ENCODE measurements at regions not wholly inside any gene's neighbourhood (a gene's known extent, or its start where the extent isn't known, plus 50 kb on each side); places are given as distances from the start of the nearest gene placed in this dataset.

GRCh38 chr17:68737761-68738443 lies 136.7 kb upstream of the FAM20A start:
- peaks cover 0 to 6% of the 10 kb centered on the region in 2 donors for H3K9me3 ChIP-seq
- no peak overlapping the region for H3K27ac ChIP-seq
- WGBS, 2 donors (ENCODE audit: low coverage in 1 of 2): 60 to 62% methylated on average over 5 to 6 of the region's 6 CpGs
- H3K27me3 ChIP-seq: no peaks in the 10 kb centered on the region
- intact Hi-C loops (cut with DNase I; ENCODE audit: low total_unique reads): no loop called here
- no peaks in the 10 kb centered on the region for H3K36me3 ChIP-seq
- H3K4me1 ChIP-seq: no peaks in the 10 kb centered on the region
- no peak for DNase-seq
- H3K4me3 ChIP-seq: no peak overlapping the region
- in situ Hi-C loops (cut with MboI; ENCODE audit: low pct_ligation_motif_present in 1 of 4, low pct_unique_long_range_greater_than_20kb in 1 of 4, low sequenced_read_pairs in 3 of 4): no loop called here
- TF ChIP-seq CTCF (IDR thresholded peaks at IDR 0.05): no peak
- no peak for TF ChIP-seq EP300 (IDR thresholded peaks at IDR 0.05; ENCODE audit: low read depth)
- TF ChIP-seq POLR2AphosphoS5 (IDR thresholded peaks at IDR 0.05): no peak
- TF ChIP-seq POLR2A (IDR thresholded peaks at IDR 0.05): no peak

- no peak for DNase-seq
- H3K27ac ChIP-seq: no peak overlapping the region
- intact Hi-C loops (cut with DNase I; ENCODE audit: low total_unique reads) (no loop called here), in situ Hi-C loops (cut with MboI; ENCODE audit: low pct_ligation_motif_present in 1 of 4, low pct_unique_long_range_greater_than_20kb in 1 of 4, low sequenced_read_pairs in 3 of 4) (no loop called here)
- TF ChIP-seq POLR2A (IDR thresholded peaks at IDR 0.05) (no peak), CTCF (IDR thresholded peaks at IDR 0.05) (no peak), EP300 (IDR thresholded peaks at IDR 0.05; ENCODE audit: low read depth) (no peak), POLR2AphosphoS5 (IDR thresholded peaks at IDR 0.05) (no peak)
- no peaks in the 10 kb centered on the region for H3K4me1 ChIP-seq
- no peaks in the 10 kb centered on the region for H3K9me3 ChIP-seq
- H3K36me3 ChIP-seq: no peaks in the 10 kb centered on the region
- no peak overlapping the region for H3K4me3 ChIP-seq
- no peaks in the 10 kb centered on the region for H3K27me3 ChIP-seq
These were observed 133.8 kb upstream of the FAM20A start for GRCh38 chr17:68734931-68735330.

GRCh38 chr17:68734187-68734900 lies 133.2 kb upstream of the FAM20A start:
- TF ChIP-seq POLR2AphosphoS5 (IDR thresholded peaks at IDR 0.05) (no peak), CTCF (IDR thresholded peaks at IDR 0.05) (no peak), POLR2A (IDR thresholded peaks at IDR 0.05) (no peak), EP300 (IDR thresholded peaks at IDR 0.05; ENCODE audit: low read depth) (no peak)
- no peak for DNase-seq
- in situ Hi-C loops (cut with MboI; ENCODE audit: low pct_ligation_motif_present in 1 of 4, low pct_unique_long_range_greater_than_20kb in 1 of 4, low sequenced_read_pairs in 3 of 4) (no loop called here), intact Hi-C loops (cut with DNase I; ENCODE audit: low total_unique reads) (no loop called here)
- H3K9me3 ChIP-seq: no peaks in the 10 kb centered on the region
- no peak overlapping the region for H3K27ac ChIP-seq
- H3K36me3 ChIP-seq: no peaks in the 10 kb centered on the region
- 67 to 85% methylated on average over 4 to 6 of the region's 6 CpGs for WGBS, 2 donors (ENCODE audit: low coverage in 1 of 2)
- H3K4me3 ChIP-seq: no peak overlapping the region
- H3K4me1 ChIP-seq: no peaks in the 10 kb centered on the region
- no peaks in the 10 kb centered on the region for H3K27me3 ChIP-seq

GRCh38 chr17:68733241-68734176 lies 132.3 kb upstream of the FAM20A start:
- TF ChIP-seq POLR2A (IDR thresholded peaks at IDR 0.05) (no peak), EP300 (IDR thresholded peaks at IDR 0.05; ENCODE audit: low read depth) (no peak), POLR2AphosphoS5 (IDR thresholded peaks at IDR 0.05) (no peak), CTCF (IDR thresholded peaks at IDR 0.05) (no peak)
- Histone ChIP-seq H3K4me1 (no peaks in the 10 kb centered on the region), H3K9me3 (no peaks in the 10 kb centered on the region), H3K27ac (no peak overlapping the region), H3K4me3 (no peak overlapping the region), H3K36me3 (no peaks in the 10 kb centered on the region), H3K27me3 (no peaks in the 10 kb centered on the region)
- intact Hi-C loops (cut with DNase I; ENCODE audit: low total_unique reads) (no loop called here), in situ Hi-C loops (cut with MboI; ENCODE audit: low pct_ligation_motif_present in 1 of 4, low pct_unique_long_range_greater_than_20kb in 1 of 4, low sequenced_read_pairs in 3 of 4) (no loop called here)
- 54 to 63% methylated on average over 2 to 4 of the region's 4 CpGs for whole genome bisulfite sequencing, 2 donors (ENCODE audit: low coverage in 1 of 2)
- no peak for DNase-seq

Measured in transverse colon (tissue), 4 donors.